CD4-positive, alpha-beta T cell treated with Interleukin-17A for 4 hours (primary cell): ENCODE measurements at regions not wholly inside any gene's neighbourhood (a gene's known extent, or its start where the extent isn't known, plus 50 kb on each side); places are given as distances from the start of the nearest gene placed in this dataset.
"Not testable (repeated sequence)": the region's sequence is repeated elsewhere in the genome, so short reads cannot be mapped to it uniquely, and the experiment has no call there.

ENCODE experiments used
- DNase-seq: peaks from one replicate; pipeline ENCODE4 v3.0.0-alpha.2; 2020; ENCODE audit warnings: mixed read lengths

DNA sequence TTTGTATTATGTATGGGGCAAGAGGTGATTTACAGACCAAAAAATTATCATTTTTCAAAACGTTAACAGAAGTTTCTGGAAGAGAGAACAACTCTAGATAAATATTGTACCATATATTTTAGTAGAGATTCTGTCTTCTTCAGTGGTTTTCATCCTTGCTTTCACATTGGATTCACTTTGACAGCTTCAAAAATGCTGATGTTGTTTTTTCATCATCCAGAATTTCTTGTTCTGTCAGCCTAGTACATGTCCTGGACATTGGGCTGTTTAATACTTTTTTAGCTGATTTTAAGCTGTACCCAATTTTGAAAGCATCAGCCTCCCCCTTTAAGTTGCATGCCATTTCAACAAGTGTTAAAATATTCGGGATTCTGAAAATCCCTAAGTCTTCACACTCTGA is 711.3 kb upstream of the LRATD1 start:
- no peak for DNase-seq

- no peak for DNase-seq
These were observed 708.7 kb upstream of the LRATD1 start for GRCh38 chr2:13923823-13924222.

DNA sequence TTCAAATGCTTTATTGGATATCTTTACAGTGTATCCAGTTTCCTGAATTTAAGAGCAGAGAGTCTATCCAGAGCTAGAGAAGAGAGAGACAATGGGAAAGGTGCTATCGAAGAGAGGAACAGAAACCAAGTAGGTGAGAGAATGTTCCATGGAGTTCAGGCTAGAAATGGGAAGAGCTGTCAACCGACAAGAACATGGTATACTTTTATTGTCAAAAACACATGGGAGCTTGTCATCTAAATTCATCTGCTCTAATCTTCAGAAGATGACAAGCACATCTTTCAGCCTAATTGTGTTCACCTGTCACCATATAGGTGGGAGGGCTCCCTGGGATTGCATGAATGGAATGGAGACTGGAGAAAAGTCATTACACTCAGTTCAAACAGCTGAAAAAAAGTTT is 690.4 kb upstream of the LRATD1 start:
- DNase-seq, result no peak

DNA sequence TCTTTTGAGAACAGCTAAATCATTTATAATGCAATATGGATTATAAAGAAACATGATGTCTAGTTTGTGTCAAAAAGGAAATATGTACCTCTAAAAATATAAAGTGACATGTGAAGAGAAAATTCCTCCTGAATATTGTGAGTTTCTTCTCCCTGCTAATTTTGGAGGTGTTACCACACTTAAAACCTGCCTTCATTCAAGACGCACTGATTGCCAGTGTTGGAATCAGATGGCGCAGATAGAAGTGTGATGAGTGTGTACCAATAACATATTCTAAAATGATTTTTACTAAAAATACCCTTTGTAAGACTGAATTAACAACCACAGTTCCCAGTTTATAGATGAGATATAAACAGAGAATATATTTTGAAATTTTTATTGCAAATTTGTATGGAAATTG is 681.8 kb upstream of the LRATD1 start:
- DNase-seq, result no peak

DNA sequence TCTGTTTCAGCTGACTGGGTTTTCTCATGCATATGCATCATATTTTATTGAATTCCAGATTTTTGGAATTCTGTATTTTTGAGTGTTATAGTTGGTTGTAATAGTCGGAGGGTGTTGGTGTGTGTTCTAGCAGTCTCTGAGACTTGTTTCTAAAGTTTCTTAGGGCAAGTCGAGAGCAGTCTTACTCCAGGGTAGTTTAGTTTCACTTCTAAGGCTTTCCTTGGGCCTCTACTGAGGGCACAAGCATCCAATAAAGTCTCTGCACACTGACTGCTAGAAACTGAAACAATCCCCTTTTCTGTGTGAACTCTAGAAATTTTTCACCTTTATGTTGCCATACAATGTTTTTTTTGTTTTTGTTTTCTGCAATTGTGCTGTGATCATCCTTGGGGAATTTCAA is 663.7 kb upstream of the LRATD1 start:
- DNase-seq, result no peak

DNA sequence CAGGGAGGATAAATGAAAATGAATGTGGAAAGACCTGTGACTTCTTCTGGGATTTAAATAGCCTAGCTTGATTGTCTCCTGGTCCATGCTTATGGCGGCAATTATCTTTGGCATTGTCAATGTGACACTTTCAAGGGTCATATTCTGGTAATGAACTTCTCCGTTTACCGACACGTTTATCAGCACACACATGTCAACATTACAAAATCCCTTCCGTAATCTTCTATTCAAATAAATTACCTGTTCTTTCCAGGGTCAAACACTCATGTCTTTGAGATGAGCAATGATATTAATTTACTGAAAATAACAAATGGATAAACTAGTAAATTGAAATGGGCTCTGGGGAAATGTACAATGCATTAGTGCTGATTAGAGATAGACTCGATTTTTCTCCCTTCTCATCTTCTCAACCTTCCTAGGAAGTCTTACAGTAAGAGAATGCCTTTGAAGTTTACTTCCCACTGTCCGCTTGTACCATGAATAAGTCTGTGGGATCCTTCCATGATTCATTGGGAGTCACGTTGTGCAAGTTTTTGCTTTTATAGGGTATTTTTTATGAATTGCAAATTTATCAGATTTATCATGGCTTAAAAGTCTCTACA is 646.3 kb upstream of the LRATD1 start:
- DNase-seq, result no peak

DNA sequence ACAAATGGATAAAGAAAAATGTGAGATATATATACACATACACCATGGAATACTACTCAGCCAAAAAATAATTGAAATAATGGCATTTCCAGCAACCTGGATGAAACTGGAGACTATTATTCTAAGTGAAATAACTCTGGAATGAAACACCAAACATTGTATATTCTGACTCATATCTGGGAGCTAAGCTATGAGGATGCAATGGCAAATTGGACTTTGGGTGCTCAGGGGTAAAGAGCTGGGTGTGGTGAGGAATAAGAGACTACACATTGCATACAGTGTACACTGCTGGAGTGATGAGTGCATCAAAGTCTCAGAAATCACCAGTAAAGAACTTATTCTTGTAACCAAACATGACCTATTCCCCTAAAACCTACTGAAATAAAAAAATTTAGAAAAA is 636.0 kb upstream of the LRATD1 start:
- DNase-seq, result no peak

GRCh38 chr2:14011190-14011589 is 621.3 kb upstream of the LRATD1 start:
- no peak for DNase-seq

- no peak for DNase-seq
These were observed 617.3 kb upstream of the LRATD1 start for GRCh38 chr2:14015113-14015630.

DNA sequence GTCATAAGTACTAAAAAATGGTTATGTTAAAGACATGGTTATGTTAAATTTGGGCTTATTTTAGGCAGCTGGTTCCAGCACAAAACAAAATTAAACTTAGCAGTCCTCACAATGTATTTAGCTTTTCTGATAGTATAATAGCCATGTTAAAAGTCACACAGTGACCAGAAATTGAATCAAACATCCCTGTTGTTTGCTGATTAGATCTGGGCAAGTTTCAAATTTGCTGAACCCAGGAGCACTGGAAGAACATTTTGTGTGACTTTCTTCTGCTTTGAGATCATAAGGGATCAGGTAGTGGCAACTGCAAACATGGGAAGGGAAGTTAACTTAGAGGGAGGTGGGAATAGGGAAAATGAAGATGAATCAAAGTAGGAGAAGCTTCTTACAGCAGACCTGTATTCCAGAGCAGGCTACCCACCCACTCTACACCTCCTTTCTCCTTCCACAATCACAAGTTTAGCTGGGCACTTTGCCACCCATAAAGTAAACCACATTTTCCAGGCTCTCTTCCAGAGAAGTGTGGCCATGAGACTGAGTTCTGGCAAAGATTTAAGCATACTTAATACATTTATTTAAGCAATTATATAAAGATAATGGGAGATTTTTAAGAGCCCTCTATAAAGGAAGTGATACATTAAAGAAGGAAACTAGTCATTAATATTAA is 616.1 kb upstream of the LRATD1 start:
- no peak for DNase-seq

DNA sequence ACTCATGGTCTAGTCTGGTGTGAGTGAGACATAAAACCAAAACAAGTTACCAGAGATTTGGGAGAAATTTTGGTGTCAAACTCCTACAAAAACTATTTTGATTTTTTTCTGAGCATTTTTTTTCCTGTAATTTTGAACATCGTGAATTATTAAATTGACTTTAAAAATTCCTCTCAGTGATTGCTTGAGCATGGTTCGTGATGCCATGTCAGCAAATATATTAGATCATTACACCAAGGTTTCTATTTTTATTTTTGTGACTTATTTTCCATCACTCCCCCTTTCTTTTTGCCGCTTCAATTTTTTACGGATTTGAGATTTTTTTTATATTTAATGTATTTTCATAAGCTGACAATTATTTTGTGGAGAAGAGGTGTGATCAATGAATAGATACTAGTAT is 613.9 kb upstream of the LRATD1 start:
- no peak for DNase-seq

DNA sequence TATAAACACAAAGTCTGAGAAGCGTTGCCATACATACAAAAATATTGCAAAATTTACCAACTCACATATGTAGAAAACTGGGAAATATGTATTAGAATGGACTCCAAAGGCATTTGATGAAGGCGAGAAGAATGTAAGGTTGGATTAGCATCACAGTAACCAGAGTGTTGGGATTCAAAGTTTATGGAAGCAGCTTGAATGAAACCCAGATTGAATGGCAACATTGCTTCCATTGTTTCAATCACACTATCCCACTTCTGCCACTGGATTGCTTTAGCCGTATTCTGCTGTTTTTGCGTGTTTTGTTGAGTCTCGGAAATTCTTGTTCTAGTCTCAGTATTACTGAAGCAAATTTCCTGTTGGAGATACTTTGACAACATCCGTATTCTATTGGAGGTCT is 609.0 kb upstream of the LRATD1 start:
- DNase-seq, result no peak

DNA sequence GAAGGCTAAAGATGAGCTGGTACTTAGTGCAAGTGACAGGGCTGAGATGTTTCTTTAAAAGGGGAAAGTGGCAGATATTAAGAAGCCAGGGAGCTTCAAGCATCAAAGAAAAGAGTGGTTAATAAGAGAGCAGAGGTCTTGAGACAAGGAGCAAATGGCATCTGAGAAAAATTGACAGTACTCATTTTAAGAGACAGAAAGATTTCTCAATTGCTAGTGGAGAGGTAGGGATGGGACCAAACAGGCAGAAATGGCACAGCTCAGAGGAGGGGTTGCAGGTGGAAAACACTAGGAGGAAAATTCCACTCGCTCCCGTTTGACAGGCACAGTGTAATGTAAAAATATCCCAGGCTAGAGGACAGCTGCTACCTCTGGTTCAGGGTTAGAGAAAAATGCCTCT is 593.4 kb upstream of the LRATD1 start:
- DNase-seq, result no peak

GRCh38 chr2:14047491-14047890 is 585.0 kb upstream of the LRATD1 start:
- DNase-seq, result no peak

DNA sequence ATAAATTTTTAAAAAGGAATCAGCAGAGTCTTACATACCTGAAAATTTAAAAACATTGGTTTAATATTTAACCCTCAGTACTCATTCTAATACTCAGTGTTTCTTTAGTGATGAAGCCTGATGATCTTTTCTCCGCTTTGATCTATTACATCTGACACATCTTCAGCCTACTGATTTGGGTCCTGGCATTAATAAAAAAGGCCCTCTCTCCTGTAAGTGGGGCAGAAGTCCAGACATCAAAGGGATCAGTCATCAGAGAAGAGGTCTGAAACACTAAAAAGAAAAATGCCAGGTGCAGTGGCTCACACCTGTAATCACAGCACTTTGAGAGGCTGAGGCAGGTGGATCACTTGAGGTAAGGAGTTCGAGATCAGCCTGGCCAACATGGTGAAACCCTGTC is 581.1 kb upstream of the LRATD1 start:
- no peak for DNase-seq

DNA sequence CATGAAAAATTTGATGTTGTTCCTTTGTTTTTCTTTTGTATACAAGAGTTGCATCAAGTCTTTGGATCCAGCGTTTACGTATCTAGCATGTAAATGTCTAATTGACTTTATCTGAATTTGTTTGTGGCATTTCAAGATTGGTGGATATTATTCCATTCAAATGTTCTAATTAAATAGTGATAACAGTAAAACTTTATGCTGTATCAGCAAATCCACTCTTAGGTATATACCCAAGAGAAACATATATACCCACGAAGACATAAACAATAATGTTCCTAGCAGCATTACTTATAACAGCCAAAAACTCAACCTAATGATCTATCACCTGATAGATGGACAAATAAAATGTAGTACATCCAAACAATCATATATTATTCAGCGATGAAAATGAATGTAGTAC is 579.4 kb upstream of the LRATD1 start:
- DNase-seq, result no peak

DNA sequence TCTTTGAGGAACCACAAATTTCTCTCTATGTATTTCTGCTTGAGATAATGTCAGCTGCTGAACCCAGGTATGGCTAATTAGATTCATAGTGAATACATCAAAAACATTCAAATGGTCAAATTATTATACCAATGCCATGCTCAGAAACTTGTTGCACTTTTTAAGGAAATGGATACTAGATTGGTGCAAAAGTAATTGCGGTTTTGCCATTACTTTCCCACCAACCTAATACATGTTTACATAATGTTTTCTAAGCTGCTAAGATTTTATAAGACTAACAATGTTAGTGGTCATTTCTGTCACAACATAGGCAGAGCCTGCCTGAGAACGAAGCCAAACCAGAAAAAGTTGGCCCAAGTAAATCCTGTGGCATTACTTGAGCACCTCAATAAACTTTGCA is 568.2 kb upstream of the LRATD1 start:
- no peak for DNase-seq

GRCh38 chr2:14072338-14072737 is 560.2 kb upstream of the LRATD1 start:
- no peak for DNase-seq

GRCh38 chr2:14074691-14075090 is 557.8 kb upstream of the LRATD1 start:
- no peak for DNase-seq

DNA sequence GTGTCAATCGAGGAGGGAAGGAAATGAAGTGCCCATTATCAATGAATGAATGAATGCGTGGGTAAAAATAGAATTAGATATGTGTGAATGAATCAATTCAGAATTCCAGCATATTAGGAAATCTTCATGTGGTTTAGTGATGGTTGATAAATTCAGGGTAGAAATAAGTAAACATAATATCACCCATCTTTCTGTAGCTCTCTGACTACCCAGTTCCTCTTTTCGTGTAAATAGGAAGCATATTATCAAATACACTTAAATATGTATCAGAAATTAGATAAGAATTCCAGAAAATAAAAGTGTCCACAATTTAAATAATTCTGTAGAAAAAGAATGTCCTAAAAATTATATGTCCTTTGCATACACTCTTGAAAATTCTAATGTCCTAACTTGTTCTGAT is 552.9 kb upstream of the LRATD1 start:
- DNase-seq, result no peak

DNA sequence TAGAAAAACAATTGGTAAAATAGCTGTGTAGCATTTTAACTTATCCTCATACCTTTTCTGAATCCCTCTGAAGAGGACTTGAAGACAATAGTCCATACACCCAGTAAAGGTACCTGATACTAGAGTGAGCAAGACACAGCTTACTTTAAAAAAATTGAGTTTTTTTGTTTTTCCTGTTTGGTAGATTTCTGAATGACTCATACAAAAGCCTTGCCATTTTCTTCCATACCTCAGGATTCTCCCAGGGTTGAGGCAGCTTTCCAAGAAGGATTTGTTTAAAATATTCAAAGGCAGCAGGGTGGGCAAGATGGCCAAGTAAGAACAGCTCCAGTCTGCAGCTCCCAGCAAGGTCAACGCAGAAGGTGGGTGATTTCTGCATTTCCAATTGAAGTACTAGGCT is 551.0 kb upstream of the LRATD1 start:
- no peak for DNase-seq

DNA sequence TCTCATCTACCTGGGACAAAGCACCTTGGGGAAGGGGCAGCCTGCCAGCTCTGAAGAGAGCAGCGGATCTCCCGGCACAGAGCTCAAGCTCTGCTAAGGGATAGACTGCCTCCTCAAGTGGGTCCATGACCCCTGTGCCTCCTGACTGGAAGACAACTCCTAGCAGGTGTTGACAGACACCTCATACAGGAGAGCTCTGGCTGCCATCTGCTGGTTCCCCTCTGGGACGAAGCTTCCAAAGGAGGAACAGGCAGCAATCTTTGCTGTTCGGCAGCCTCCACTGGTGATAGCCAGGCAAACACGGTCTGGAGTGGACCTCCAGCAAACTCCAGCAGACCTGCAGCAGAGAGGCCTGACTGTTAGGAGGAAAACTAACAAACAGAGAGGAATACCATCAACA is 549.9 kb upstream of the LRATD1 start:
- no peak for DNase-seq

GRCh38 chr2:14094592-14094991 is 537.9 kb upstream of the LRATD1 start:
- DNase-seq, result no peak

- DNase-seq, result not testable (repeated sequence)
These were observed 533.4 kb upstream of the LRATD1 start for GRCh38 chr2:14099101-14099500.

DNA sequence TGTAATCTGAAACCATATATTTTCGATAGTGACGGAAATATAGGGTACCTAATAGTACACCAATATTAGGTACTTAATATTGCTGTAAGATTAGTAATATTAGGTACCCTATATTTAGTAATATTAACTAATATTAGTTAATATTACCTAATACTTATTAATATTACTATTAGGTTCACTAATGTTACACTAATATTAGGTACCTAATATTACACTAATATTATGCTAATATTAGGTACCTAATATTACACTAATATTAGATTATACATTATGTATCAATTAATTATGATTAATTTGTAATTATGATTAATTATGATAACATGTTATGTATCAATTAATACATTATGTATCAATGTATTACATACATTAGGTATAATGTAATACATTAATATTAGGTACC is 518.2 kb upstream of the LRATD1 start:
- DNase-seq, result no peak
